ENCODE measurements at regions not wholly inside any gene's neighbourhood (a gene's known extent, or its start where the extent isn't known, plus 50 kb on each side); places are given as distances from the start of the nearest gene placed in this dataset.

GRCh38 chr6:23647045-23647444 is 479.0 kb upstream of the NRSN1 start:
- Histone ChIP-seq H3K4me3 (ENCODE audit: insufficient read depth, low read length) (no peak overlapping the region), H3K4me1 (ENCODE audit: insufficient read depth, low read length) (no peaks in the 10 kb centered on the region), H3K36me3 (ENCODE audit: insufficient read depth, low read length) (no peaks in the 10 kb centered on the region), H3K9me3 (ENCODE audit: low read depth, low read length) (peaks cover 1% of the 10 kb centered on the region), H3K27me3 (ENCODE audit: insufficient read depth, low read length) (no peaks in the 10 kb centered on the region), H3K27ac (ENCODE audit: low read depth, low read length) (no peak overlapping the region), H3K79me2 (ENCODE audit: insufficient read depth, low read length) (no peaks in the 10 kb centered on the region), H4K20me1 (ENCODE audit: insufficient read depth, low read length) (no peaks in the 10 kb centered on the region), H3K4me2 (ENCODE audit: insufficient read depth, low read length) (no peak overlapping the region), H2AFZ (ENCODE audit: low read length) (no peak overlapping the region)
- TF ChIP-seq CTCF (IDR thresholded peaks at IDR 0.05; ENCODE audit: extremely low read depth, low read depth, low read length) = no peak
- DNase-seq (ENCODE audit: insufficient read length, low spot score, missing footprints) = no peak

- TF ChIP-seq CTCF (IDR thresholded peaks at IDR 0.05; ENCODE audit: extremely low read depth, low read depth, low read length) = no peak
- no peaks in the 10 kb centered on the region for H4K20me1 ChIP-seq (ENCODE audit: insufficient read depth, low read length)
- DNase-seq (ENCODE audit: insufficient read length, low spot score, missing footprints) = peak; percentile 44
- no peaks in the 10 kb centered on the region for H3K79me2 ChIP-seq (ENCODE audit: insufficient read depth, low read length)
- H3K27me3 ChIP-seq (ENCODE audit: insufficient read depth, low read length) = no peaks in the 10 kb centered on the region
- no peaks in the 10 kb centered on the region for H3K36me3 ChIP-seq (ENCODE audit: insufficient read depth, low read length)
- no peaks in the 10 kb centered on the region for H3K4me1 ChIP-seq (ENCODE audit: insufficient read depth, low read length)
- no peak overlapping the region for H3K27ac ChIP-seq (ENCODE audit: low read depth, low read length)
- no peak overlapping the region for H3K4me2 ChIP-seq (ENCODE audit: insufficient read depth, low read length)
- H3K9me3 ChIP-seq (ENCODE audit: low read depth, low read length) = peaks cover 6% of the 10 kb centered on the region
- no peak overlapping the region for H3K4me3 ChIP-seq (ENCODE audit: insufficient read depth, low read length)
- H2AFZ ChIP-seq (ENCODE audit: low read length) = no peak overlapping the region
Observed at GRCh38 chr6:23650676-23651075, 475.3 kb upstream of the NRSN1 start.

- H2AFZ ChIP-seq (ENCODE audit: low read length) = no peak overlapping the region
- H3K9me3 ChIP-seq (ENCODE audit: low read depth, low read length) = peaks cover 6% of the 10 kb centered on the region
- H3K4me1 ChIP-seq (ENCODE audit: insufficient read depth, low read length) = no peaks in the 10 kb centered on the region
- no peak for TF ChIP-seq CTCF (IDR thresholded peaks at IDR 0.05; ENCODE audit: extremely low read depth, low read depth, low read length)
- no peaks in the 10 kb centered on the region for H3K36me3 ChIP-seq (ENCODE audit: insufficient read depth, low read length)
- no peak overlapping the region for H3K4me3 ChIP-seq (ENCODE audit: insufficient read depth, low read length)
- DNase-seq (ENCODE audit: insufficient read length, low spot score, missing footprints) = no peak
- no peaks in the 10 kb centered on the region for H3K79me2 ChIP-seq (ENCODE audit: insufficient read depth, low read length)
- H3K4me2 ChIP-seq (ENCODE audit: insufficient read depth, low read length) = no peak overlapping the region
- H3K27ac ChIP-seq (ENCODE audit: low read depth, low read length) = no peak overlapping the region
- H3K27me3 ChIP-seq (ENCODE audit: insufficient read depth, low read length) = no peaks in the 10 kb centered on the region
- no peaks in the 10 kb centered on the region for H4K20me1 ChIP-seq (ENCODE audit: insufficient read depth, low read length)
Observed at GRCh38 chr6:23654745-23655144, 471.3 kb upstream of the NRSN1 start.

GRCh38 chr6:23655525-23655924 is 470.5 kb upstream of the NRSN1 start:
- TF ChIP-seq CTCF (IDR thresholded peaks at IDR 0.05; ENCODE audit: extremely low read depth, low read depth, low read length) = no peak
- H3K27me3 ChIP-seq (ENCODE audit: insufficient read depth, low read length) = no peaks in the 10 kb centered on the region
- H3K9me3 ChIP-seq (ENCODE audit: low read depth, low read length) = peaks cover 6% of the 10 kb centered on the region
- no peak overlapping the region for H3K27ac ChIP-seq (ENCODE audit: low read depth, low read length)
- H3K4me3 ChIP-seq (ENCODE audit: insufficient read depth, low read length) = no peak overlapping the region
- H2AFZ ChIP-seq (ENCODE audit: low read length) = no peak overlapping the region
- no peak for DNase-seq (ENCODE audit: insufficient read length, low spot score, missing footprints)
- H3K79me2 ChIP-seq (ENCODE audit: insufficient read depth, low read length) = no peaks in the 10 kb centered on the region
- no peaks in the 10 kb centered on the region for H3K36me3 ChIP-seq (ENCODE audit: insufficient read depth, low read length)
- no peaks in the 10 kb centered on the region for H4K20me1 ChIP-seq (ENCODE audit: insufficient read depth, low read length)
- no peak overlapping the region for H3K4me2 ChIP-seq (ENCODE audit: insufficient read depth, low read length)
- no peaks in the 10 kb centered on the region for H3K4me1 ChIP-seq (ENCODE audit: insufficient read depth, low read length)

Measured in osteoblast (primary cell).